IMR-90 (cell line): ENCODE measurements at regions not wholly inside any gene's neighbourhood (a gene's known extent, or its start where the extent isn't known, plus 50 kb on each side); places are given as distances from the start of the nearest gene placed in this dataset.

Experiments used
- ATAC-seq: fragments of 200-7000 bp; cut with Tn5 transposase; 2 replicates; pipeline ENCODE4 v1.9.1; 2020; ENCODE audit warnings: low read depth, mild to moderate bottlenecking, moderate library complexity
- BruUV-seq: library from RNA; stranded (reverse); fragments of 400-500 nt; replicated peaks from 2 replicates; lab custom pipeline; 2021; lab: Mats Ljungman, UMichigan
- CTCF ChIA-PET: fragments of 300-600 bp; formaldehyde crosslinking; extraction: SDS; loops from one replicate; lab custom pipeline; 2021; ENCODE audit warnings: antibody characterized with exemption; lab: Yijun Ruan, JAX
- POLR2A ChIA-PET: fragments of 300-600 bp; sonication (Branson Sonifier 250); formaldehyde crosslinking; loops from one replicate; lab custom pipeline; 2022; ENCODE audit warnings: antibody characterized with exemption; ENCODE audit not compliant: unreplicated experiment; lab: Charles Lee
- DNase-seq: peaks from one replicate; pipeline ENCODE4 v3.0.0; 2013
- H2AFZ ChIP-seq: replicated peaks from 2 replicates; pipeline ENCODE3; 2013; ENCODE audit warnings: low read length, mild to moderate bottlenecking; ENCODE audit not compliant: poor library complexity
- H2AK5ac ChIP-seq: 2 replicates; pipeline ENCODE4 v1.6.1; 2013; ENCODE audit warnings: low read depth, low read length, inconsistent platforms
- H2AK9ac ChIP-seq: replicated peaks from 2 replicates; pipeline ENCODE3; 2013; ENCODE audit warnings: mild to moderate bottlenecking, low read depth, low read length, moderate library complexity; ENCODE audit not compliant: poor library complexity
- H2BK120ac ChIP-seq: 2 replicates; pipeline ENCODE4 v1.6.1; 2013; ENCODE audit warnings: low read depth, low read length, inconsistent platforms
- H2BK15ac ChIP-seq: 3 replicates; pipeline ENCODE4 v1.6.1; 2013; ENCODE audit warnings: low read depth, low read length, inconsistent platforms
- H2BK20ac ChIP-seq: 2 replicates; pipeline ENCODE4 v1.6.1; 2013; ENCODE audit warnings: low read depth, mild to moderate bottlenecking, inconsistent platforms, low read length, moderate library complexity
- H2BK5ac ChIP-seq: 2 replicates; pipeline ENCODE4 v1.6.1; 2013; ENCODE audit warnings: mild to moderate bottlenecking, low read depth, low read length, inconsistent platforms; ENCODE audit not compliant: poor library complexity, severe bottlenecking
- H3K14ac ChIP-seq: replicated peaks from 2 replicates; pipeline ENCODE4 v1.6.1; 2013; ENCODE audit warnings: low read depth, low read length, inconsistent platforms
- H3K18ac ChIP-seq: 2 replicates; pipeline ENCODE4 v1.6.1; 2013; ENCODE audit warnings: low read depth, low read length, control low read depth
- H3K23ac ChIP-seq: 2 replicates; pipeline ENCODE4 v1.6.1; 2013; ENCODE audit warnings: low read depth, low read length, inconsistent platforms
- H3K27ac ChIP-seq: 2 replicates; pipeline ENCODE4 v1.5.1; 2013; ENCODE audit warnings: mild to moderate bottlenecking, control low read depth, low read length; ENCODE audit not compliant: insufficient read depth
- H3K27me3 ChIP-seq: 2 replicates; pipeline ENCODE4 v1.6.1; 2013; ENCODE audit warnings: low read length; ENCODE audit not compliant: control insufficient read depth, insufficient read depth
- H3K36me3 ChIP-seq: 2 replicates; pipeline ENCODE4 v1.6.1; 2013; ENCODE audit warnings: low read length, mixed read lengths; ENCODE audit not compliant: control insufficient read depth, insufficient read depth
- H3K4ac ChIP-seq: 2 replicates; pipeline ENCODE4 v1.6.1; 2013; ENCODE audit warnings: low read depth, low read length, inconsistent platforms
- H3K4me1 ChIP-seq: 2 replicates; pipeline ENCODE4 v1.6.1; 2013; ENCODE audit warnings: low read length, mixed read lengths; ENCODE audit not compliant: control insufficient read depth, insufficient read depth
- H3K4me2 ChIP-seq: 2 replicates; pipeline ENCODE4 v1.6.1; 2013; ENCODE audit warnings: low read depth, mild to moderate bottlenecking, control low read depth, low read length, moderate library complexity
- H3K4me3 ChIP-seq: 2 replicates; pipeline ENCODE4 v1.5.1; 2013; ENCODE audit warnings: low read depth, mild to moderate bottlenecking, control low read depth, low read length, moderate library complexity; ENCODE audit not compliant: insufficient read depth
- H3K56ac ChIP-seq: 2 replicates; pipeline ENCODE4 v1.6.1; 2013; ENCODE audit warnings: low read length, inconsistent platforms; ENCODE audit not compliant: insufficient read depth; ENCODE audit errors: extremely low read depth
- H3K79me1 ChIP-seq, 2 experiments: 2 replicates each; pipeline ENCODE4 v1.6.1; 2013; ENCODE audit warnings: low read length in 2 of 2, inconsistent platforms in 1 of 2, low read depth in 1 of 2
- H3K9ac ChIP-seq: 2 replicates; pipeline ENCODE4 v1.6.1; 2013; ENCODE audit warnings: low read depth, low read length, control low read depth
- H3K9me1 ChIP-seq: 2 replicates; pipeline ENCODE4 v1.6.1; 2013; ENCODE audit warnings: low read length, inconsistent platforms; ENCODE audit not compliant: insufficient read depth
- H3K9me3 ChIP-seq: 2 replicates; pipeline ENCODE4 v1.6.1; 2013; ENCODE audit warnings: low read length; ENCODE audit not compliant: control insufficient read depth, insufficient read depth
- H4K20me1 ChIP-seq: 2 replicates; pipeline ENCODE4 v1.6.1; 2013; ENCODE audit warnings: low read length, inconsistent platforms; ENCODE audit not compliant: insufficient read depth
- H4K5ac ChIP-seq: 2 replicates; pipeline ENCODE4 v1.6.1; 2013; ENCODE audit warnings: mild to moderate bottlenecking, low read depth, low read length, control low read depth
- H4K8ac ChIP-seq, 2 experiments: 2 replicates each; pipeline ENCODE4 v1.6.1; 2013; ENCODE audit warnings: low read depth in 2 of 2, low read length in 2 of 2, control low read depth in 1 of 2, inconsistent platforms in 1 of 2
- H4K91ac ChIP-seq: 2 replicates; pipeline ENCODE4 v1.6.1; 2013; ENCODE audit warnings: low read depth, low read length, inconsistent platforms; ENCODE audit not compliant: insufficient read depth
- BHLHE40 ChIP-seq: fragments of 150-350 bp; IDR thresholded peaks from 2 replicates; pipeline ENCODE4 v1.6.1; 2016; ENCODE audit warnings: mild to moderate bottlenecking, low read depth, low read length
- CEBPB ChIP-seq: IDR thresholded peaks from 2 replicates; pipeline ENCODE4 v1.6.1; 2012; ENCODE audit warnings: low read depth, low read length, improper control_type of control experiment
- CHD1 ChIP-seq: IDR thresholded peaks from 2 replicates; pipeline ENCODE4 v1.6.1; 2012; ENCODE audit warnings: low read depth, low read length, improper control_type of control experiment
- ELK1 ChIP-seq: fragments of 150-350 bp; IDR thresholded peaks from 2 replicates; pipeline ENCODE4 v1.6.1; 2016; ENCODE audit warnings: low read depth, mild to moderate bottlenecking, low read length, moderate library complexity, borderline replicate concordance
- FOS ChIP-seq: fragments of 150-350 bp; IDR thresholded peaks from 2 replicates; pipeline ENCODE4 v1.6.1; 2016; ENCODE audit warnings: low read depth, low read length
- MAFK ChIP-seq: IDR thresholded peaks from 2 replicates; pipeline ENCODE4 v1.6.1; 2012; ENCODE audit warnings: low read depth, low read length, improper control_type of control experiment
- MAZ ChIP-seq: IDR thresholded peaks from 2 replicates; pipeline ENCODE4 v1.6.1; 2012; ENCODE audit warnings: low read depth, mild to moderate bottlenecking, low read length, improper control_type of control experiment, moderate library complexity, borderline replicate concordance
- MXI1 ChIP-seq: IDR thresholded peaks from 2 replicates; pipeline ENCODE4 v1.6.1; 2012; ENCODE audit warnings: low read depth, mild to moderate bottlenecking, low read length, moderate library complexity, borderline replicate concordance
- NFE2L2 ChIP-seq: fragments of 150-350 bp; IDR thresholded peaks from 2 replicates; pipeline ENCODE4 v1.6.1; 2016; ENCODE audit warnings: low read depth, mild to moderate bottlenecking, low read length
- POLR2A ChIP-seq: IDR thresholded peaks from 2 replicates; pipeline ENCODE4 v1.6.1; 2012; ENCODE audit warnings: mild to moderate bottlenecking, low read depth, low read length
- RAD21 ChIP-seq: IDR thresholded peaks from 2 replicates; pipeline ENCODE4 v1.6.1; 2012; ENCODE audit warnings: low read length, improper control_type of control experiment
- RCOR1 ChIP-seq: IDR thresholded peaks from 2 replicates; pipeline ENCODE4 v1.6.1; 2012; ENCODE audit warnings: mild to moderate bottlenecking, low read length, improper control_type of control experiment; ENCODE audit not compliant: insufficient replicate concordance
- RFX5 ChIP-seq: IDR thresholded peaks from 2 replicates; pipeline ENCODE4 v1.8.0; 2012; ENCODE audit warnings: low read depth, mild to moderate bottlenecking, low read length, moderate library complexity
- SMC3 ChIP-seq: fragments of 150-350 bp; IDR thresholded peaks from 2 replicates; pipeline ENCODE4 v1.6.1; 2016; ENCODE audit warnings: low read depth, mild to moderate bottlenecking, antibody characterized with exemption, low read length, moderate library complexity
- WGBS, 2 experiments: methylation state at CpG; one replicate each; pipeline versions ENCODE4 v1.1.5 to v1.1.7; 2013; ENCODE audit warnings: missing lambda C conversion rate in 2 of 2; ENCODE audit not compliant: insufficient read length in 1 of 2; ENCODE audit errors: extremely low coverage in 2 of 2; 5-methylcytosine and 5-hydroxymethylcytosine counted together
- dilution Hi-C: fragments of 300-500 bp; cut with HindIII; formaldehyde crosslinking; loops from one replicate; pipeline ENCODE4 v1.14.3; 2018; ENCODE audit warnings: low sequenced_read_pairs; ENCODE audit not compliant: unreplicated experiment
- in situ Hi-C: fragments of 300-500 bp; cut with MboI; formaldehyde crosslinking; loops from 3 replicates; pipeline ENCODE4 v1.14.3; 2019; ENCODE audit warnings: low sequenced_read_pairs, inconsistent platforms, mixed read lengths
- intact Hi-C: fragments of 100-400 bp; cut with micrococcal nuclease; formaldehyde crosslinking; loops from 2 replicates; pipeline ENCODE4 v1.10.0; 2022
- TF ChIP-seq, protein P1 (sequence below): fragments of 150-350 bp; IDR thresholded peaks from 2 replicates; pipeline ENCODE4 v1.6.1; 2017; ENCODE audit warnings: mild to moderate bottlenecking, antibody characterized with exemption, low read length, low read depth
- TF ChIP-seq, protein P2 (sequence below): conservative IDR thresholded peaks from 2 replicates; pipeline ENCODE4 v1.5.1; 2012; ENCODE audit warnings: mild to moderate bottlenecking, low read depth, low read length, improper control_type of control experiment

DNA sequence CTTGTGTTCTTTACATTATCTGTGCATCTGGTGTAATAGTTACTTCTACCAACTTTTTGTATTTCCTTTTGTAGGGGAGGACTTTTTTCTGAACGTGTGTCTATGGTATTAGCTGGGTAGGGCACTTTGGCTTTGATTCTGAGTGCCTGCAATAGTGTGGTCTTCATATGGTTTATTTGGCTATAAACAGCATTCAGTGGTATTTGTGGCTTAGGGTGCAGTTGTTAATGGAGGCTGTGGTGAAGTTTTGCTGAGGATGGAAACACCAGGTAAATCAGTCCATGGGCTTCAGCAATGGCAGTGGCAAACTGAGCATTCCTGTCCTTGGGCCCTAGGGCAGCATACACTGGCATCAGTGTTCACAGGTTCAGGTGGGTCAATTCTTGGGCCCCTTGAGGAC is 230.6 kb upstream of the CTNNB1 start:
- Histone ChIP-seq H4K91ac (no peak overlapping the region), H2BK120ac (no peak overlapping the region), H3K4me2 (no peak overlapping the region), H3K27me3 (no peaks in the 10 kb centered on the region), H3K23ac (no peak overlapping the region), H2AK9ac (no peak overlapping the region), H2AK5ac (no peak overlapping the region), H2BK15ac (no peak overlapping the region), H3K4me3 (no peak overlapping the region), H3K9ac (no peak overlapping the region), H2AFZ (no peak overlapping the region), H3K4me1 (peaks cover 4% of the 10 kb centered on the region; the same call in 1 of the 2 replicates), H3K27ac (no peak overlapping the region), H3K79me1 (no peaks in the 10 kb centered on the region; a peak in 1 of 4 replicates), H3K9me1 (peaks cover 7% of the 10 kb centered on the region; the same call in 1 of the 2 replicates), H3K18ac (no peak overlapping the region), H3K56ac (no peak overlapping the region), H4K8ac (no peak overlapping the region), H4K5ac (no peak overlapping the region), H2BK5ac (no peak overlapping the region), H3K36me3 (no peaks in the 10 kb centered on the region), H3K9me3 (no peaks in the 10 kb centered on the region), H3K4ac (no peak overlapping the region), H4K20me1 (no peaks in the 10 kb centered on the region), H3K14ac (no peak overlapping the region), H2BK20ac (no peak overlapping the region)
- DNase-seq, result no peak
- WGBS, 2 experiments, result no CpG with 5 or more reads among the region's 1 CpG
- TF ChIP-seq MXI1 (no peak), ELK1 (no peak), FOS (no peak), SMC3 (no peak), MAFK (no peak), RFX5 (no peak), NFE2L2 (no peak), RCOR1 (no peak), BHLHE40 (no peak), POLR2A (no peak), CHD1 (no peak), RAD21 (no peak), CEBPB (no peak), MAZ (no peak)
- TF ChIP-seq, protein P1, sequence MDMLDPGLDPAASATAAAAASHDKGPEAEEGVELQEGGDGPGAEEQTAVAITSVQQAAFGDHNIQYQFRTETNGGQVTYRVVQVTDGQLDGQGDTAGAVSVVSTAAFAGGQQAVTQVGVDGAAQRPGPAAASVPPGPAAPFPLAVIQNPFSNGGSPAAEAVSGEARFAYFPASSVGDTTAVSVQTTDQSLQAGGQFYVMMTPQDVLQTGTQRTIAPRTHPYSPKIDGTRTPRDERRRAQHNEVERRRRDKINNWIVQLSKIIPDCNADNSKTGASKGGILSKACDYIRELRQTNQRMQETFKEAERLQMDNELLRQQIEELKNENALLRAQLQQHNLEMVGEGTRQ, result no peak
- TF ChIP-seq, protein P2, sequence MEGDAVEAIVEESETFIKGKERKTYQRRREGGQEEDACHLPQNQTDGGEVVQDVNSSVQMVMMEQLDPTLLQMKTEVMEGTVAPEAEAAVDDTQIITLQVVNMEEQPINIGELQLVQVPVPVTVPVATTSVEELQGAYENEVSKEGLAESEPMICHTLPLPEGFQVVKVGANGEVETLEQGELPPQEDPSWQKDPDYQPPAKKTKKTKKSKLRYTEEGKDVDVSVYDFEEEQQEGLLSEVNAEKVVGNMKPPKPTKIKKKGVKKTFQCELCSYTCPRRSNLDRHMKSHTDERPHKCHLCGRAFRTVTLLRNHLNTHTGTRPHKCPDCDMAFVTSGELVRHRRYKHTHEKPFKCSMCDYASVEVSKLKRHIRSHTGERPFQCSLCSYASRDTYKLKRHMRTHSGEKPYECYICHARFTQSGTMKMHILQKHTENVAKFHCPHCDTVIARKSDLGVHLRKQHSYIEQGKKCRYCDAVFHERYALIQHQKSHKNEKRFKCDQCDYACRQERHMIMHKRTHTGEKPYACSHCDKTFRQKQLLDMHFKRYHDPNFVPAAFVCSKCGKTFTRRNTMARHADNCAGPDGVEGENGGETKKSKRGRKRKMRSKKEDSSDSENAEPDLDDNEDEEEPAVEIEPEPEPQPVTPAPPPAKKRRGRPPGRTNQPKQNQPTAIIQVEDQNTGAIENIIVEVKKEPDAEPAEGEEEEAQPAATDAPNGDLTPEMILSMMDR, result no peak
- intact Hi-C loops, result no loop called here
- dilution Hi-C loops, result no loop called here
- no TSS peak for BruUV-seq
- ATAC-seq, result no peak
- CTCF ChIA-PET, result no interaction called here
- in situ Hi-C loops, result no loop called here
- POLR2A ChIA-PET, result no interaction called here
